Mammary epithelial cell (primary cell): ENCODE measurements at regions not wholly inside any gene's neighbourhood (a gene's known extent, or its start where the extent isn't known, plus 50 kb on each side); places are given as distances from the start of the nearest gene placed in this dataset.

Source experiments
- CTCF ChIP-seq, 2 donors: IDR thresholded peaks in 1 of 2; conservative IDR thresholded peaks in 1 of 2; 2 replicates each; pipeline ENCODE4 v1.5.1; 2011 to 2012; ENCODE audit warnings: inconsistent platforms in 2 of 2, low read length in 2 of 2, mild to moderate bottlenecking in 2 of 2, control low read depth in 1 of 2, low read depth in 1 of 2; ENCODE audit not compliant: insufficient read depth in 1 of 2; ENCODE audit errors: extremely low read depth in 1 of 2
- EZH2 ChIP-seq: IDR thresholded peaks from 2 replicates; pipeline ENCODE4 v1.6.1; 2012; ENCODE audit warnings: low read length, inconsistent platforms, borderline replicate concordance

GRCh38 chr21:17119466-17120297 is 393.2 kb upstream of the CXADR start:
- TF ChIP-seq EZH2 (no peak), CTCF (conservative IDR thresholded peaks at IDR 0.05 in 1 of 2, IDR thresholded peaks at IDR 0.05 in 1 of 2; ENCODE audit: extremely low read depth in 1 of 2, insufficient read depth in 1 of 2, low read depth in 1 of 2, low read length in 2 of 2) (no peak)
